ENCODE measurements at regions not wholly inside any gene's neighbourhood (a gene's known extent, or its start where the extent isn't known, plus 50 kb on each side); places are given as distances from the start of the nearest gene placed in this dataset.

- no peak overlapping the region for H3K27ac ChIP-seq
- no peak for TF ChIP-seq ZFX (IDR thresholded peaks at IDR 0.05; ENCODE audit: borderline replicate concordance)
- TF ChIP-seq CTCF (IDR thresholded peaks at IDR 0.05) = no peak
Measured at GRCh38 chr7:35993113-35993512, 159.9 kb upstream of the EEPD1 start.

- TF ChIP-seq CTCF (IDR thresholded peaks at IDR 0.05) (no peak), ZFX (IDR thresholded peaks at IDR 0.05; ENCODE audit: borderline replicate concordance) (no peak)
- no peak overlapping the region for H3K27ac ChIP-seq
Measured at GRCh38 chr7:35993676-35994606, 159.1 kb upstream of the EEPD1 start.

GRCh38 chr7:35995334-35995733 lies 157.7 kb upstream of the EEPD1 start:
- TF ChIP-seq ZFX (IDR thresholded peaks at IDR 0.05; ENCODE audit: borderline replicate concordance) (no peak), CTCF (IDR thresholded peaks at IDR 0.05) (no peak)
- H3K27ac ChIP-seq = no peak overlapping the region

- TF ChIP-seq ZFX (IDR thresholded peaks at IDR 0.05; ENCODE audit: borderline replicate concordance) (no peak), CTCF (IDR thresholded peaks at IDR 0.05) (no peak)
- H3K27ac ChIP-seq = no peak overlapping the region
Measured at GRCh38 chr7:35998481-35998880, 154.6 kb upstream of the EEPD1 start.

GRCh38 chr7:36001546-36001945 lies 151.5 kb upstream of the EEPD1 start:
- H3K27ac ChIP-seq = no peak overlapping the region
- no peak for TF ChIP-seq ZFX (IDR thresholded peaks at IDR 0.05; ENCODE audit: borderline replicate concordance)
- TF ChIP-seq CTCF (IDR thresholded peaks at IDR 0.05) = no peak

- H3K27ac ChIP-seq = no peak overlapping the region
- TF ChIP-seq ZFX (IDR thresholded peaks at IDR 0.05; ENCODE audit: borderline replicate concordance) = no peak
- TF ChIP-seq CTCF (IDR thresholded peaks at IDR 0.05) = no peak
Measured at GRCh38 chr7:36002900-36003299, 150.2 kb upstream of the EEPD1 start.

- TF ChIP-seq ZFX (IDR thresholded peaks at IDR 0.05; ENCODE audit: borderline replicate concordance) (no peak), CTCF (IDR thresholded peaks at IDR 0.05) (no peak)
- no peak overlapping the region for H3K27ac ChIP-seq
Measured at GRCh38 chr7:36003343-36003742, 149.7 kb upstream of the EEPD1 start.

Measured in 22Rv1 (cell line).